ENCODE measurements at regions not wholly inside any gene's neighbourhood (a gene's known extent, or its start where the extent isn't known, plus 50 kb on each side); places are given as distances from the start of the nearest gene placed in this dataset.

GRCh38 chr1:177368255-177368654 lies 197.5 kb downstream of the BRINP2 start:
- Histone ChIP-seq H2AFZ (ENCODE audit: low read depth) (no peak overlapping the region), H3K27ac (no peak overlapping the region), H3K36me3 (ENCODE audit: insufficient read depth) (no peaks in the 10 kb centered on the region), H3K4me1 (ENCODE audit: low read depth, poor library complexity, severe bottlenecking) (no peaks in the 10 kb centered on the region), H3K4me2 (no peak overlapping the region), H3K9ac (no peak overlapping the region), H4K20me1 (ENCODE audit: insufficient read depth) (no peaks in the 10 kb centered on the region), H3K79me2 (ENCODE audit: insufficient read depth, low read depth) (no peaks in the 10 kb centered on the region), H3K4me3 (IDR thresholded peaks at IDR 0.05; ENCODE audit: insufficient read depth, low read depth, low read length) (no peak overlapping the region), H3K27me3 (ENCODE audit: insufficient read depth, low read depth) (no peaks in the 10 kb centered on the region)
- no peak for TF ChIP-seq CTCF (conservative IDR thresholded peaks at IDR 0.05; ENCODE audit: low read depth, low read length)

- H3K4me1 ChIP-seq (ENCODE audit: low read depth, poor library complexity, severe bottlenecking) = no peaks in the 10 kb centered on the region
- H3K4me3 ChIP-seq (IDR thresholded peaks at IDR 0.05; ENCODE audit: insufficient read depth, low read depth, low read length) = no peak overlapping the region
- no peaks in the 10 kb centered on the region for H3K36me3 ChIP-seq (ENCODE audit: insufficient read depth)
- H3K79me2 ChIP-seq (ENCODE audit: insufficient read depth, low read depth) = no peaks in the 10 kb centered on the region
- no peak overlapping the region for H3K27ac ChIP-seq
- no peak for TF ChIP-seq CTCF (conservative IDR thresholded peaks at IDR 0.05; ENCODE audit: low read depth, low read length)
- H3K27me3 ChIP-seq (ENCODE audit: insufficient read depth, low read depth) = no peaks in the 10 kb centered on the region
- H2AFZ ChIP-seq (ENCODE audit: low read depth) = no peak overlapping the region
- no peak overlapping the region for H3K9ac ChIP-seq
- no peak overlapping the region for H3K4me2 ChIP-seq
- no peaks in the 10 kb centered on the region for H4K20me1 ChIP-seq (ENCODE audit: insufficient read depth)
Observed at GRCh38 chr1:177366091-177366490, 195.3 kb downstream of the BRINP2 start.

- Histone ChIP-seq H3K4me3 (IDR thresholded peaks at IDR 0.05; ENCODE audit: insufficient read depth, low read depth, low read length) (no peak overlapping the region), H3K4me2 (no peak overlapping the region), H2AFZ (ENCODE audit: low read depth) (no peak overlapping the region), H3K79me2 (ENCODE audit: insufficient read depth, low read depth) (no peaks in the 10 kb centered on the region), H3K27me3 (ENCODE audit: insufficient read depth, low read depth) (no peaks in the 10 kb centered on the region), H3K4me1 (ENCODE audit: low read depth, poor library complexity, severe bottlenecking) (no peaks in the 10 kb centered on the region), H4K20me1 (ENCODE audit: insufficient read depth) (no peaks in the 10 kb centered on the region), H3K27ac (no peak overlapping the region), H3K36me3 (ENCODE audit: insufficient read depth) (no peaks in the 10 kb centered on the region), H3K9ac (no peak overlapping the region)
- TF ChIP-seq CTCF (conservative IDR thresholded peaks at IDR 0.05; ENCODE audit: low read depth, low read length) = no peak
Observed at GRCh38 chr1:177360791-177361190, 190.0 kb downstream of the BRINP2 start.

GRCh38 chr1:177356674-177357435 lies 186.1 kb downstream of the BRINP2 start:
- Histone ChIP-seq H3K4me1 (ENCODE audit: low read depth, poor library complexity, severe bottlenecking) (no peaks in the 10 kb centered on the region), H3K4me3 (IDR thresholded peaks at IDR 0.05; ENCODE audit: insufficient read depth, low read depth, low read length) (no peak overlapping the region), H4K20me1 (ENCODE audit: insufficient read depth) (no peaks in the 10 kb centered on the region), H3K79me2 (ENCODE audit: insufficient read depth, low read depth) (no peaks in the 10 kb centered on the region), H2AFZ (ENCODE audit: low read depth) (no peak overlapping the region), H3K9ac (no peak overlapping the region), H3K27ac (no peak overlapping the region), H3K4me2 (no peak overlapping the region), H3K27me3 (ENCODE audit: insufficient read depth, low read depth) (no peaks in the 10 kb centered on the region), H3K36me3 (ENCODE audit: insufficient read depth) (no peaks in the 10 kb centered on the region)
- no peak for TF ChIP-seq CTCF (conservative IDR thresholded peaks at IDR 0.05; ENCODE audit: low read depth, low read length)
